Prostate gland (tissue), 2 donors: ENCODE measurements at regions not wholly inside any gene's neighbourhood (a gene's known extent, or its start where the extent isn't known, plus 50 kb on each side); places are given as distances from the start of the nearest gene placed in this dataset.

Experiments used
- POLR2A ChIP-seq: fragments of 450-650 bp; IDR thresholded peaks from one replicate; pipeline ENCODE4 v1.6.1; 2016; ENCODE audit warnings: antibody characterized with exemption, mild to moderate bottlenecking
- POLR2AphosphoS5 ChIP-seq: sonication (generic); formaldehyde crosslinking; IDR thresholded peaks from one replicate; pipeline ENCODE4 v1.6.1; 2017; ENCODE audit warnings: antibody characterized with exemption
- TF ChIP-seq, protein P1 (sequence below), 4 experiments: fragments of 200-600 bp in 2 of 4; fragments of 450-650 bp in 2 of 4; sonication (generic) in 2 of 4; IDR thresholded peaks; 1 replicate in 3 of 4; 2 replicates in 1 of 4; pipeline ENCODE4 v1.5.1; 2016 to 2019; ENCODE audit warnings: antibody characterized with exemption in 4 of 4, mild to moderate bottlenecking in 2 of 4, moderate library complexity in 2 of 4

DNA sequence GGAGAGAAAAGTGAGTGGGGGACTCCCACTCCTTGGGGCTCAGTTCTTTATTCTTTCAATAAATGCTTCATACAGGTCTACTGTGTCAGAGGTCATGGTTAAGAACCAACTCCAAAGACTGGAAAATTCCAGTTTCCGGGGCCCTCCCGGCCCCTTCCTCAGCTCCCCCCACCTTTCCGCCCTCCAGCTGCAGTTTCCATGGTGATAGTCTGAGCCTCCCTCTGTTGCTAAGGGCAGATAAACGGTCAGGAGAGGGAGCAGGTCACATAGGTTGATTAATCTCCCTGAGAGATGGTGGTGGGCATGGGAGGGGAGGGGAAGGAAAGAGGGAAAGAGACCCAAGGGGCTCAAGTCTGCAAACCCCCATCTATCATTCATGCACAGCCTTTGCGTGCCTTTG, 131.5 kb upstream of the USP29 start:
- TF ChIP-seq, protein P1, sequence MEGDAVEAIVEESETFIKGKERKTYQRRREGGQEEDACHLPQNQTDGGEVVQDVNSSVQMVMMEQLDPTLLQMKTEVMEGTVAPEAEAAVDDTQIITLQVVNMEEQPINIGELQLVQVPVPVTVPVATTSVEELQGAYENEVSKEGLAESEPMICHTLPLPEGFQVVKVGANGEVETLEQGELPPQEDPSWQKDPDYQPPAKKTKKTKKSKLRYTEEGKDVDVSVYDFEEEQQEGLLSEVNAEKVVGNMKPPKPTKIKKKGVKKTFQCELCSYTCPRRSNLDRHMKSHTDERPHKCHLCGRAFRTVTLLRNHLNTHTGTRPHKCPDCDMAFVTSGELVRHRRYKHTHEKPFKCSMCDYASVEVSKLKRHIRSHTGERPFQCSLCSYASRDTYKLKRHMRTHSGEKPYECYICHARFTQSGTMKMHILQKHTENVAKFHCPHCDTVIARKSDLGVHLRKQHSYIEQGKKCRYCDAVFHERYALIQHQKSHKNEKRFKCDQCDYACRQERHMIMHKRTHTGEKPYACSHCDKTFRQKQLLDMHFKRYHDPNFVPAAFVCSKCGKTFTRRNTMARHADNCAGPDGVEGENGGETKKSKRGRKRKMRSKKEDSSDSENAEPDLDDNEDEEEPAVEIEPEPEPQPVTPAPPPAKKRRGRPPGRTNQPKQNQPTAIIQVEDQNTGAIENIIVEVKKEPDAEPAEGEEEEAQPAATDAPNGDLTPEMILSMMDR (IDR thresholded peaks at IDR 0.05): no peak
- TF ChIP-seq POLR2AphosphoS5: no peak
- no peak for TF ChIP-seq POLR2A
